SH-SY5Y (cell line): ENCODE measurements at regions not wholly inside any gene's neighbourhood (a gene's known extent, or its start where the extent isn't known, plus 50 kb on each side); places are given as distances from the start of the nearest gene placed in this dataset.

ENCODE experiments used
- GATA2 ChIP-seq: IDR thresholded peaks from 2 replicates; pipeline ENCODE4 v1.6.1; 2011; ENCODE audit warnings: mild to moderate bottlenecking, low read depth, low read length
- GATA3 ChIP-seq: IDR thresholded peaks from 2 replicates; pipeline ENCODE4 v1.6.1; 2011; ENCODE audit warnings: low read depth, mild to moderate bottlenecking, low read length, moderate library complexity

DNA sequence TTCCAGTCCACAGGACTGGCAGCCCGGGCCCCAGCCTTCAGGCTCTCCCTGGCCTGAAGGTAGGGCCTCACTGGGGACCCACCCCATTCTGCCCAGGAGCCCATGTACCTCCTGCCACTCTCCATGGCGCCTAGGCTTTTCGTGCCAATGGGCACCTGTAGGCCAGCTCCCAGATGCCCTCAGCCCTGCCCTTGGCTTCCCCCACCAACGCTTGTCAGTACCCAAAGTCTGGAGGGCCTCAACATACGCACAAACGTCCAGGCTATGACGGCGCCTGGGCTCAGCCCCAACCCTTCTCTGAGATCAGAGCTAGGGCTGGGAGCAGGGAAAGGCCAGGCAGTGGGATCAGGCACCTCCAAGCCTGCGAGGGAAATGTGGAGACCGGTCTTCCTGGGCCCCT lies 816.9 kb upstream of the LUZP2 start:
- TF ChIP-seq GATA3 (no peak), GATA2 (no peak)

DNA sequence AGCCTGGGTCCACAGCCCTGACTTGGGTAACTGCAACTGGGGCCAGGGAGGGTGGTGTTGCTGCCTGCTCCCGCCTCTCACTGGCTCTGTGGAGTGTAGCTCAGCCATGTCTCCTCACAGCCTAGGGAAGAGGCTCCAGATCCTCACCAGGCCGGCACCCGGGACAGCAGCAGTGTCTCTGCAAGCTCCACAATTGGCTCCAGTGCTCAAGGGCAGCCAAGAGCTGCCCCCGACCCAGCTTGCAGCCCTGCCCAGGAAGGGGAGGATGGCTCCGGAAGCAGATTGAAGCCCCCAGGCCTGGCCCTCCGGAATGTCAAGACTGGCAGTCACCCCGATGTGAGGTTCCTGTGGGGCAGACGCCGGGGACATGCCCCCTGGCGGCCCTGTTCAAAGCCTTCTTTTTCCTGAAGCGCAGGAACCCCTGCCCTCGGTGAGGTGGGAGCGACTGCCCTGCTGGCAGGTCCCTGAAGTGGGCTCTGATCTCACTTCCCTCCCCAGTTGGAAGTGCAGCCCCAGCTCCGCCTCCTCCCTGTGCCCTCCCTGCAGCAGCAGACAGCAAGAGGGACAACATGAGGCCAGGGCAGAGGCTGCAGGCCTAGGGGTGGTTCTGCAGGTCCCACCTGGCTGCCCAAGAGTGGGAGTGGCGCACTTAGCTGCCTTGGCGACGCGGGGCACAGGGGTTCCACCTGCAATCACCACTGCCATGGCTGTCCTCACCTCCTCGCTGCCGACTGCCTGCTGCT lies 816.2 kb upstream of the LUZP2 start:
- no peak for TF ChIP-seq GATA2
- no peak for TF ChIP-seq GATA3

DNA sequence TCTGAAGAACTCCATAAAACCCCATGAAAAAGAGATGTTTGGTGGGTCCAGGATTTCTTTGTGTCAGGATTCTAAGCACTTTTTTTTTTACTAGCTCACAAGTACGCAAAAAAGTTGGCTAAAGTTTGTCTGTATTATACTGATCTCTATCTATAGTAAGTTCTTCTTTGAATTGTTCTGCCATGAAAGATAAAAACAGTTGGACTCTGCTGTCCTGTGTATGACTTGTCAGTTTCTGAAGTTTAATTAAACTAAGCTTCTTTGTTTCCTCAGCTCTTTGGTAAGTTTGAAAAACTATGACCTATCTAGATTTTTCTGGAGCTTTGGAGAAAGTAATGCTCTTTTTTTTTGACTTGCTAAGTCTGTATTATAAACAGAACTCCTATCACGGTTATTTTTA lies 812.2 kb upstream of the LUZP2 start:
- TF ChIP-seq GATA2 (no peak), GATA3 (no peak)

DNA sequence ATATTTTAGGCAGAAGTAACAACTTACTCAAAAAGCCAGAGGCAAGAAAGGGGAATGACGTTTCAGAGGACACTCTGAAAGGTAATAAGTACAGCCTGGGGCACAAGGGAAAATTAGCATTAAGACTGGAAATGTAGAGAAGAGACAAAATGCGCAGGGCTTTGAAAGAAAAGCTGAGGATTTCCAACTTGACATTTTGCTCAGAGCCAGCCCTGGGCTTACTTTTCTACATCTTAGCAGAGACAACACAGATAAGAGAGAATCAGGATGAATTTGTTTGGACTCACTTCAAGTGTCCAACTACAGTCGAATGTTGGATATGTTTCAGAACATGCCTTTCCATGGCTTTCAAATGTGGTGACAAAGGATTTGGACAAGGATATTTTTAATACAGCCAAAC lies 808.9 kb upstream of the LUZP2 start:
- TF ChIP-seq GATA2 (no peak), GATA3 (no peak)

DNA sequence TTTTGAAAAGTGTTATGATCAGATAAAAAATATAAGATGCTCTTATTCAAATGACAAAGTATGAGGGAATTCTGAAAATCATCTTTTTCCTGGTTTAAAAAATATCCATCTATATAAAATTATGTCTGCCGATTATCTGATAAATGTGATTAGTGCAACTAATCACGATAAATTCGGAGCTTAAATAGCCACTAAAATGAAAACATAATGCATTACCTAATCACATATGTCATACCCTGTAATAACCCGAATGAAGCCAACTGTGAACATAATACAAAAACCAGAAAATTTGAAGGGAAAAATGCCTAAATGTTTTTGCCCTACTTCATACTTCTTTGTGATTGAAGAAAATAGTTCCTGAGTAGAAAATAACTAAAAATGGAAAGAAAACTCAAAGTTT lies 808.4 kb upstream of the LUZP2 start:
- TF ChIP-seq GATA3 (no peak), GATA2 (no peak)

DNA sequence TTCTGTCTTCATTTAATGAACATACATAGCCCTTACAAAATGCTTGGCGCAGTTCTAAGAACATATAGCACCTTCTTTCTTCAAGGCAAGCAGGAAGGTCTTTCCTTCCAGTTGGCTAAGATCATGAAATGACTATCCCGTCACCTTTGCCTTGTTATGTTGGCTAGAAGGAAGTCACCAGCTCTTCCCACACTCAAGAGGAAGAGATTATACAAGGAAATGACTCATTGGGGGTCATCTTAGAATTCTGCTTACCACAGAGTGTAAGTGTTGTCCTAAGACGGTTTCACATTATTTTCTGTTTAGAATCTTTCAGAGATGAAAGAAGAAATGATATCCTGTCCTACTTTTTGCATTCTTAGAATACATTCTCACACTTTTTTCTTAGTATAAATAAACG lies 808.0 kb upstream of the LUZP2 start:
- no peak for TF ChIP-seq GATA2
- TF ChIP-seq GATA3: no peak

DNA sequence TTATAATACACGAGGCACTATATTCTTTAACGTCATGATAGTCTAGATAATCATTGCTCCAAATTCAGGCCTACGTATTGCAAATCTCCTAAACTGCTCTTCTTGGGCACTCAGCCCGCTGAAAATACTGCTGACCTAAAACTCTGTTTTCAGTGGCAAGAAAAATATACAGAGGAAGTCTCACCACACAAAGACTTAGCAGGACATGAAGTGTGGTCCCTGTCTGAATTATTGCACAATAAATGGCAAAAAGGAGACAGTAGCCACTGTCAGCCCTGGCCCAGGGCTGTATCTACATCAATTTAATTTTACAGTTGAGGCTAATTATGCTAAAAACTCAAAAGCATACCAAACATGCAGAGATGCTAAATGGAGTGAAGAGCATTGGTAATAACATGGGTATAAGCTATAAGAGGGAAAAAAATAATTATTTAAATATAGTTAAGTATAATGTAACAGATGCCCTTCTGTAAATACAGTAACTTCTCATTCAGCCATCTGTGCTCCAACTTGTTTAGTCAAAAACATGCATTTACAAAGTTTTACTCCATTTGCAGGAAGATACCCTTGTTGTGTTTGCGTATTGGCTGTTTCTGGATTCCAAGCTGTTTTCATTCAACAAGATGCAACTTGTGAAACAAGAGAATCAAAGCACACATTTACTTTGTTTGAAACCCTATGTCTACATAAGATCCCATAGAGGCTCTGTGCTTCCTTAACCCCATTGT lies 800.0 kb upstream of the LUZP2 start:
- TF ChIP-seq GATA3 (no peak), GATA2 (no peak)

DNA sequence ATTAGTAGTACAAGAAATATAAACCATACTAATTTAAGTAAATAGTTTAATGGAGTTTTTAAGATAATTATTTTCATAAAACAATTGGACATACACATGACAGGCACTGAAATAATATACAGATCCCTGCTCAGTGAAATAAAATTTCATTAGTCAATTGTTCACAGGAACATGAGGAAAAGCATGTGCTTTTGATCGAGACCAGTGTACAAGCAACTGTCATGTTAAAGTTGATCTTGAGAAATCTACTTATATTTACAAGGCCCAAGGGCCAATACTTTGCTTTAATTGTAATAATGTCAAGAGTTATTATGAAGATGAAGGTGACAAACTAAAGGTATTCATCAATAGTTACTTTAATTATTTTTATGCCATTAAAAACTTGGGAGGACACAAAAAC lies 792.7 kb upstream of the LUZP2 start:
- TF ChIP-seq GATA3 (no peak), GATA2 (no peak)

DNA sequence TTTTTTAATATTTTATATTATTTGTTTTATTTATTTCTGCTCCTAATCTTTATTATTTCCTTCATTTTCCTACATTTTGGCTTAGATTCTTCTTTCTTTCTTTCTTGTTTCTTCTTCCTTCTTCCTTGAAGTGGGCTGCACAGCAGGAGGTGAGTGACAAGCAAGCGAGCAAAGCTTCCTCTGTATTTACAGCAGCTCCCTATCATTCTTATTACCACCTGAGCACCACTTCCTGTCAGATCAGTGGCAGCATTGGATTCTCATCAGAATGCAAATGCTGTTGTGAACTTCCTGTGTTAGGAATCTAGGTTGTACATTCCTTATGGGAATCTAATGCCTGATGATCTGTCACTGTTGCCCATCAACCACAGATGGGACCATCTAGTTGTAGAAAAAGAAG lies 784.9 kb upstream of the LUZP2 start:
- TF ChIP-seq GATA2 (no peak), GATA3 (no peak)

DNA sequence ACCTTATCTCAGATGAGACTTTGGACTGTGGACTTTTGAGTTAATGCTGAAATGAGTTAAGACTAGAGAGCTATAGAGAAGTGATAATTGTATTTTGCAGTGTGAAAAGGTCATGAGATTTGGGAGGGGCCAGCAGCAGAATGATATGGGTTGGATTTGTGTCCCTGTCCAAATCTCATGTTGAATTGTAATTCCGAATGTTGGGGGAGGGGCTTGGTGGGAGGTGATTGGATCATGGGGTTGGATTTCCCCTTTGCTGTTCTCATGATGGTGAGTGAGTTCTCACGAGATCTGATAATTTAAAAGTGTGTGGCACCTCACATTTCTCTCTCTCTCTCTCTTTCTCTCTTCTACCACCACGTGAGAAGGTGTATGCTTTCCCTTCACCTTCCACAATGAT lies 777.8 kb upstream of the LUZP2 start:
- TF ChIP-seq GATA2 (no peak), GATA3 (no peak)

DNA sequence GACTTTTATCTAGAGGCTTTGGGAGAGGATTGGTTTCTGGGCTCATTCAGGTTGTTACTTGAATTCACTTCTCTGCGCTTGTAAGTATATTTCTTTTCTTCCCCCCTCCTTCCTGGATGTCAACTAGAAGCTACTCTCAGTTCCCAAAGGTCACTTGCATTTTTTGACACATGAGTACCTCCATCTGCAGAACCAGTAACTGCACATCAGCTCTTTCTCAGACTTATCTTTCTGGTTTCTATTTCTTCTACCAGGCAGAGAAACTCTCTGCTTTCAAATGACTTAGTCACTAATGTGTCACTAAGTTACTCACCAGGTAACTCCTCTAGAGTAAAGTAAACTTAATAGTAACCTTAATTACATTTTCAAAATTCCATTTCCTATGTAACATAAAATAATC lies 773.0 kb upstream of the LUZP2 start:
- TF ChIP-seq GATA3: no peak
- TF ChIP-seq GATA2: no peak

DNA sequence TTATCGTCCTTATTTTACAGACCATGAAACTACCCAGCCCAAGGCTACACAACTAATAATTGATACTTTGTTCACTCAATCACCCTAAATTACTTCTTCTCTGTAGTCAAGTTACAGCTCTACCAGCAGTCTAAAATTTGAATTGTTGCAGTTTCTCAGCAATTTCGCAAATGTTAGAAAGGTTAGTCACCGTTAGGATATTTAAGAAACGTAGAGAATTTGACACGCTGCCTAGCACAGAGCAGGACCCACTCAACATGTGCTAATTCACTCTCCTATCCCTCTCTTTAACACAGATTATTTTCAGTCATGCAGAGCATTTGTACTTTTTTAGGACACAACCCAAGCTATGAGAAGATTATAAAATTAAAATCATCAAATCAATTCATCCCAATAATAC lies 771.1 kb upstream of the LUZP2 start:
- TF ChIP-seq GATA2: no peak
- no peak for TF ChIP-seq GATA3

DNA sequence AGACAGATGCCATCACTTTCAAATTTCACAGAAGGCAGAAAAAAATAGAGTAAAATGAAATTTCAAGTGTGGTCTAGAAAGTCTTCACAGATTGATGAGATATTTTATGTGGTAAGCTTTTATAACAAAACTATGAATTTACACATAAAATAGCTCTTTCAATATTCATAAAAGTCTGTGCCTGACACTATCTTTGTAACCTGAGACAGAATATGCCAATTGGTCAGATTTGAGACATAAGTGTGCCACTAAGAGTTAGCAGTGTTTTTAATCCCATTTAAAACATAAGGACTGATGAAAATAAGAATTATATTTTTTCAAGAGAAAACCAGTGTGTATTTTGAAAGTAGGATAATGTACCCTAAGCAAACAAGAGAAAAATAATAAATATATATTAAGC lies 769.5 kb upstream of the LUZP2 start:
- TF ChIP-seq GATA3 (no peak), GATA2 (no peak)

DNA sequence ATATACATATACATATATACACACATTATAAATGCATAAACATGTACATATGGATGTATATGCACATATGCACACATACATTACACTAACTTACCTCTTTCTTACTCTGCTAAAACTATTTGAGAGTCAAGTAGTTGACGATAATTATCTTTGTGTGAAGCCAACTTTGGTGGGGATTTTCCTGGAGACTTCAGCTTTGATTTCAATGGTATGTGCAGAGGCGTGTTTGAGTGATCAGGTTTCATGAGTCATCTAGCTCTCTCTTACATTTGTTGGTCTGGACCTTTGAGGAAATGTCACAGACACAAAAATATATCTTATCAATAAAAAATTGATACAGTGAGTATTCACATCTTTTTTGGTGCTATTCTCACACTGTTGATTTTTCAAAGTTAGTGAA lies 769.1 kb upstream of the LUZP2 start:
- TF ChIP-seq GATA2 (no peak), GATA3 (no peak)

DNA sequence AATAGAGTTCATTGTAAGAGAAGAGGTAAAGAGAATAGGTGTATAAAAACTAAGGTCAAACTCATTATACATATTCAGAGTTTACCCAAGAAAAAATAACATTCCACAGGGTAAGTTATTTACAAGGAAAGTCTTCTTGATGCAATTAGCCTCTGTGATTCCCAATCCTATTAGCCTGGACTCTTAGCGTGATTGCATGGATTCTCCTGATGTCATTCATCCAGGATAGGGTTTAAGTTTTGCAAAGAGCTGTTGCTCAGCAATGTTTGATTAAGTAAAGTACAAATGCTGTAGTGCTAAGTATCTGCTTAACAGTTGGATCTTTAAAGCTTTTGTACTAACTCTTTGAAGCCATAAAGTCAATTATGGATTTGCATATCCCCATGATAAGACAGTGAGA lies 767.8 kb upstream of the LUZP2 start:
- TF ChIP-seq GATA2 (no peak), GATA3 (no peak)
